ENCODE measurements at regions not wholly inside any gene's neighbourhood (a gene's known extent, or its start where the extent isn't known, plus 50 kb on each side); places are given as distances from the start of the nearest gene placed in this dataset.

DNA sequence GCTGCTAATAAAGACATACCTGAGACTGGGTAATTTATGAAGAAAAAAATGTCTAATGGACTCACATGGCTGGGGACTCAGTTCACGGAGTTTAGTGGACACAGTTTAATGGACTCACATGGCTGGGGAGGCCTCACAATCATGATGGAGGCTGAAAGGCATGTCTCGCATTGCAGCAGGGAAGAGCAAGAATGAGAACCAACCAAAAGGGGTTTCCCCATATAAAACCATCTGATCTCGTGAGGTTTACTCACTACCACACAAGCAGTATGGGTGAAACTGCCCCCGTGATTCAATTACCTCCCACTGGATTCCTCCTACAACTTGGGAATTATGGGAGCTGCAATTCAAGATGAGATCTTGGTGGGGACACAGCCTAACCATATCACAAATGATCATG is 1181.2 kb downstream of the PCDH9 start:
- DNase-seq (ENCODE audit: insufficient read length, low spot score, missing footprints) = no peak
- H3K4me2 ChIP-seq (ENCODE audit: insufficient read depth, low read length) = no peak overlapping the region
- H3K9me3 ChIP-seq (ENCODE audit: low read depth, low read length) = no peaks in the 10 kb centered on the region
- no peaks in the 10 kb centered on the region for H3K27me3 ChIP-seq (ENCODE audit: insufficient read depth, low read length)
- no peaks in the 10 kb centered on the region for H3K79me2 ChIP-seq (ENCODE audit: insufficient read depth, low read length)
- H4K20me1 ChIP-seq (ENCODE audit: insufficient read depth, low read length) = no peaks in the 10 kb centered on the region
- H3K4me3 ChIP-seq (ENCODE audit: insufficient read depth, low read length) = no peak overlapping the region
- no peaks in the 10 kb centered on the region for H3K36me3 ChIP-seq (ENCODE audit: insufficient read depth, low read length)
- H3K4me1 ChIP-seq (ENCODE audit: insufficient read depth, low read length) = no peaks in the 10 kb centered on the region
- no peak overlapping the region for H3K27ac ChIP-seq (ENCODE audit: low read depth, low read length)
- H2AFZ ChIP-seq (ENCODE audit: low read length) = no peak overlapping the region
- TF ChIP-seq, protein P1, sequence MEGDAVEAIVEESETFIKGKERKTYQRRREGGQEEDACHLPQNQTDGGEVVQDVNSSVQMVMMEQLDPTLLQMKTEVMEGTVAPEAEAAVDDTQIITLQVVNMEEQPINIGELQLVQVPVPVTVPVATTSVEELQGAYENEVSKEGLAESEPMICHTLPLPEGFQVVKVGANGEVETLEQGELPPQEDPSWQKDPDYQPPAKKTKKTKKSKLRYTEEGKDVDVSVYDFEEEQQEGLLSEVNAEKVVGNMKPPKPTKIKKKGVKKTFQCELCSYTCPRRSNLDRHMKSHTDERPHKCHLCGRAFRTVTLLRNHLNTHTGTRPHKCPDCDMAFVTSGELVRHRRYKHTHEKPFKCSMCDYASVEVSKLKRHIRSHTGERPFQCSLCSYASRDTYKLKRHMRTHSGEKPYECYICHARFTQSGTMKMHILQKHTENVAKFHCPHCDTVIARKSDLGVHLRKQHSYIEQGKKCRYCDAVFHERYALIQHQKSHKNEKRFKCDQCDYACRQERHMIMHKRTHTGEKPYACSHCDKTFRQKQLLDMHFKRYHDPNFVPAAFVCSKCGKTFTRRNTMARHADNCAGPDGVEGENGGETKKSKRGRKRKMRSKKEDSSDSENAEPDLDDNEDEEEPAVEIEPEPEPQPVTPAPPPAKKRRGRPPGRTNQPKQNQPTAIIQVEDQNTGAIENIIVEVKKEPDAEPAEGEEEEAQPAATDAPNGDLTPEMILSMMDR (IDR thresholded peaks at IDR 0.05; ENCODE audit: extremely low read depth, low read depth, low read length) = no peak

DNA sequence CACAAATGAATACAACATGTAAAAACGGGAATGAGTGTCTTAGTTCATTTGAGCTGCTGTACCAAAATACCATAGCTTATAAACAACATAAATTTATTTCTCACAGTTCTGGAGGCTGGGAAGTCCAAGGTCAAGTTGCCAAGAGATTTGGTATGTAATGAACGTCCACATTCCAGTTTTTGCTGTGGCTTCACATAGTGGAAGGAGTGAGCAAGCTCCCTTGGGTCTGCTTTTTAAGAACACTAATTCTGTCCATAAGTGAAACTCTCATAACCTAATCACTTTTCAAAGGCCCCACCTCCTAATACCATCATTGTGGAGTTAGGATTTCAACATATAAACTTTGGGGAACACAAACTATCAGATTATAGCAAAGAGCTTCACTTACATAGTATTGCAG is 1189.6 kb downstream of the PCDH9 start:
- no peaks in the 10 kb centered on the region for H4K20me1 ChIP-seq (ENCODE audit: insufficient read depth, low read length)
- no peaks in the 10 kb centered on the region for H3K9me3 ChIP-seq (ENCODE audit: low read depth, low read length)
- H3K36me3 ChIP-seq (ENCODE audit: insufficient read depth, low read length) = no peaks in the 10 kb centered on the region
- no peak for DNase-seq (ENCODE audit: insufficient read length, low spot score, missing footprints)
- H3K4me3 ChIP-seq (ENCODE audit: insufficient read depth, low read length) = no peak overlapping the region
- no peaks in the 10 kb centered on the region for H3K4me1 ChIP-seq (ENCODE audit: insufficient read depth, low read length)
- no peaks in the 10 kb centered on the region for H3K79me2 ChIP-seq (ENCODE audit: insufficient read depth, low read length)
- TF ChIP-seq, protein P1 (IDR thresholded peaks at IDR 0.05; ENCODE audit: extremely low read depth, low read depth, low read length) = no peak
- H3K4me2 ChIP-seq (ENCODE audit: insufficient read depth, low read length) = no peak overlapping the region
- no peaks in the 10 kb centered on the region for H3K27me3 ChIP-seq (ENCODE audit: insufficient read depth, low read length)
- H2AFZ ChIP-seq (ENCODE audit: low read length) = no peak overlapping the region
- no peak overlapping the region for H3K27ac ChIP-seq (ENCODE audit: low read depth, low read length)

DNA sequence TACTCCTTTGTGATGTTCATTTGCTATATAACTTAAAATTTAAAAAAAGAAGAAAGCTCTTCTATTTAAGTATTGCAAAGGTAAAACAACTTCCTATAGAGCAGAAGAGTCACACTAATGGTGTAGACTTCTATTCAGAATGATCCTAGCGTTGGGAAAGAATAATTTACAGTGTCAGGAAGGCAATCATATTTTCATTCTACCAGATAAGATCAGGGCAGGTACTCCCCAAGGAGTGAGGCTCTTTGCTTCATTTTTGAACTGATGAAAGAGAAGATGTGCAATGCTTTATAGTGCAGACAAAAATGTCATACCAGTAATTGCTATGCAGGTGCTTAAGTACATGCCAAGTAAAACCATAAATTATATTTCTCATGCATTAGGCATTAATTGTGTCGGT is 1193.0 kb downstream of the PCDH9 start:
- TF ChIP-seq, protein P1 (IDR thresholded peaks at IDR 0.05; ENCODE audit: extremely low read depth, low read depth, low read length) = no peak
- no peak for DNase-seq (ENCODE audit: insufficient read length, low spot score, missing footprints)

DNA sequence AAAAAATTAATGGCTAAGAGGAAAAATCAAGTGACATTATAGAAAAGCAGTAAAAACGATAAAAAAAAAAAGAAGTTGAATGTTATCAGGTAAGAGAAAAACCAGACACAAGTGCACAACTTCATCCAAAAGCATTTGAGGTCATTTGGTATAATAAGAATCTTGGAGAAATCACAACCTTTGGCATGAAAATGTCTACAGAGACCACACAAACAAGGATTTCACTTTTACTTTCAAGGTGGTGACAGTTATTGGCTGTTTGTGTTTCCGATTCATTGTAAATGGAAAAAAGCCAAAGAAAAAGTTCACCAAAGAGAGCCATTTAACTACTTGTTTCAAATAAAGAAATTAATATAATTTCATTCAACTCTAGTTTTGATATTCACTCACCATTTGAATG is 1193.5 kb downstream of the PCDH9 start:
- Histone ChIP-seq H3K27ac (ENCODE audit: low read depth, low read length) (no peak overlapping the region), H3K4me3 (ENCODE audit: insufficient read depth, low read length) (no peak overlapping the region), H4K20me1 (ENCODE audit: insufficient read depth, low read length) (no peaks in the 10 kb centered on the region), H3K36me3 (ENCODE audit: insufficient read depth, low read length) (no peaks in the 10 kb centered on the region), H3K27me3 (ENCODE audit: insufficient read depth, low read length) (no peaks in the 10 kb centered on the region), H3K79me2 (ENCODE audit: insufficient read depth, low read length) (no peaks in the 10 kb centered on the region), H3K4me2 (ENCODE audit: insufficient read depth, low read length) (no peak overlapping the region), H3K4me1 (ENCODE audit: insufficient read depth, low read length) (no peaks in the 10 kb centered on the region), H2AFZ (ENCODE audit: low read length) (no peak overlapping the region), H3K9me3 (ENCODE audit: low read depth, low read length) (no peaks in the 10 kb centered on the region)
- TF ChIP-seq, protein P1 (IDR thresholded peaks at IDR 0.05; ENCODE audit: extremely low read depth, low read depth, low read length) = no peak
- DNase-seq (ENCODE audit: insufficient read length, low spot score, missing footprints) = no peak

More for the DNA sequence above, 1193.0 kb downstream of the PCDH9 start:
- Histone ChIP-seq H3K36me3 (ENCODE audit: insufficient read depth, low read length) (no peaks in the 10 kb centered on the region), H3K4me3 (ENCODE audit: insufficient read depth, low read length) (no peak overlapping the region), H3K27ac (ENCODE audit: low read depth, low read length) (no peak overlapping the region), H3K9me3 (ENCODE audit: low read depth, low read length) (no peaks in the 10 kb centered on the region), H2AFZ (ENCODE audit: low read length) (no peak overlapping the region), H3K79me2 (ENCODE audit: insufficient read depth, low read length) (no peaks in the 10 kb centered on the region), H3K27me3 (ENCODE audit: insufficient read depth, low read length) (no peaks in the 10 kb centered on the region), H3K4me1 (ENCODE audit: insufficient read depth, low read length) (no peaks in the 10 kb centered on the region), H4K20me1 (ENCODE audit: insufficient read depth, low read length) (no peaks in the 10 kb centered on the region), H3K4me2 (ENCODE audit: insufficient read depth, low read length) (no peak overlapping the region)

Measured in osteoblast (primary cell).